Mammary epithelial cell (primary cell): ENCODE measurements at regions not wholly inside any gene's neighbourhood (a gene's known extent, or its start where the extent isn't known, plus 50 kb on each side); places are given as distances from the start of the nearest gene placed in this dataset.

Experiments used
- EZH2 ChIP-seq: IDR thresholded peaks from 2 replicates; pipeline ENCODE4 v1.6.1; 2012; ENCODE audit warnings: low read length, inconsistent platforms, borderline replicate concordance
- TF ChIP-seq, protein P1 (sequence below), 2 donors: IDR thresholded peaks in 1 of 2; conservative IDR thresholded peaks in 1 of 2; 2 replicates each; pipeline ENCODE4 v1.5.1; 2011 to 2012; ENCODE audit warnings: inconsistent platforms in 2 of 2, low read length in 2 of 2, mild to moderate bottlenecking in 2 of 2, control low read depth in 1 of 2, low read depth in 1 of 2; ENCODE audit not compliant: insufficient read depth in 1 of 2; ENCODE audit errors: extremely low read depth in 1 of 2

GRCh38 chr5:3828761-3829160 lies 233.1 kb downstream of the IRX1 start:
- no peak for TF ChIP-seq EZH2
- TF ChIP-seq, protein P1, sequence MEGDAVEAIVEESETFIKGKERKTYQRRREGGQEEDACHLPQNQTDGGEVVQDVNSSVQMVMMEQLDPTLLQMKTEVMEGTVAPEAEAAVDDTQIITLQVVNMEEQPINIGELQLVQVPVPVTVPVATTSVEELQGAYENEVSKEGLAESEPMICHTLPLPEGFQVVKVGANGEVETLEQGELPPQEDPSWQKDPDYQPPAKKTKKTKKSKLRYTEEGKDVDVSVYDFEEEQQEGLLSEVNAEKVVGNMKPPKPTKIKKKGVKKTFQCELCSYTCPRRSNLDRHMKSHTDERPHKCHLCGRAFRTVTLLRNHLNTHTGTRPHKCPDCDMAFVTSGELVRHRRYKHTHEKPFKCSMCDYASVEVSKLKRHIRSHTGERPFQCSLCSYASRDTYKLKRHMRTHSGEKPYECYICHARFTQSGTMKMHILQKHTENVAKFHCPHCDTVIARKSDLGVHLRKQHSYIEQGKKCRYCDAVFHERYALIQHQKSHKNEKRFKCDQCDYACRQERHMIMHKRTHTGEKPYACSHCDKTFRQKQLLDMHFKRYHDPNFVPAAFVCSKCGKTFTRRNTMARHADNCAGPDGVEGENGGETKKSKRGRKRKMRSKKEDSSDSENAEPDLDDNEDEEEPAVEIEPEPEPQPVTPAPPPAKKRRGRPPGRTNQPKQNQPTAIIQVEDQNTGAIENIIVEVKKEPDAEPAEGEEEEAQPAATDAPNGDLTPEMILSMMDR (conservative IDR thresholded peaks at IDR 0.05 in 1 of 2, IDR thresholded peaks at IDR 0.05 in 1 of 2; ENCODE audit: extremely low read depth in 1 of 2, insufficient read depth in 1 of 2, low read depth in 1 of 2, low read length in 2 of 2): no peak
